BE2C (cell line): ENCODE measurements at regions not wholly inside any gene's neighbourhood (a gene's known extent, or its start where the extent isn't known, plus 50 kb on each side); places are given as distances from the start of the nearest gene placed in this dataset.

ENCODE experiments used
- DNase-seq: peaks from one replicate; pipeline ENCODE4 v3.0.0-alpha.2; 2020
- H3K27me3 ChIP-seq: fragments of 250-450 bp; sonication (Bioruptor Pico); 2 replicates; pipeline ENCODE4 v1.5.1; 2020; ENCODE audit warnings: mild to moderate bottlenecking
- H3K36me3 ChIP-seq: fragments of 250-450 bp; sonication (Bioruptor Pico); 2 replicates; pipeline ENCODE4 v1.5.1; 2020; ENCODE audit warnings: mild to moderate bottlenecking
- H3K4me1 ChIP-seq: fragments of 250-450 bp; sonication (Bioruptor Pico); 2 replicates; pipeline ENCODE4 v1.5.1; 2020
- H3K4me3 ChIP-seq: 2 replicates; pipeline ENCODE4 v1.5.1; 2011; ENCODE audit warnings: low read depth, low read length
- H3K9me3 ChIP-seq: fragments of 250-450 bp; sonication (Bioruptor Pico); 2 replicates; pipeline ENCODE4 v1.5.1; 2020
- TF ChIP-seq, protein P1 (sequence below): IDR thresholded peaks from 2 replicates; pipeline ENCODE4 v1.5.1; 2012; ENCODE audit warnings: mild to moderate bottlenecking, low read depth, low read length

DNA sequence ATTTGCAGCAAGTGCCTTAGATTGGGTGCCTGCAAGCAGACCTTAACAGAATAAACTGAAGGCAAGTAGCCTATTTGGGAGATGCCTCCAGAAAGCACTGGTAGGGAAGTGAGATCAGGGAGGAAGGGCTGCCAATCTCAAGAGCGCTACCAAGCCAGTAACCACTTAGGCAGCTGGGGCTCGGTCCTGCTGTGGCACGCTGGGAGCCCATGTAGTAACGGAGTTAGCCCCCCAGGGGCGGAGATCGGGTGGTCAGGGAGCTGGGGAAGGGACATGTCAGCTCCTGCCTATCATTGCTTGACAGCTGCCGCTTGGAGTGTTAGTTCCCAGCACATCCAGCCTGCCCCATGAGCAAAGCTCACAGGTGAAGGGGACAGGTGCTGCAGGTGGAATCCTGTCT lies 127.0 kb downstream of the CEBPB start:
- TF ChIP-seq, protein P1, sequence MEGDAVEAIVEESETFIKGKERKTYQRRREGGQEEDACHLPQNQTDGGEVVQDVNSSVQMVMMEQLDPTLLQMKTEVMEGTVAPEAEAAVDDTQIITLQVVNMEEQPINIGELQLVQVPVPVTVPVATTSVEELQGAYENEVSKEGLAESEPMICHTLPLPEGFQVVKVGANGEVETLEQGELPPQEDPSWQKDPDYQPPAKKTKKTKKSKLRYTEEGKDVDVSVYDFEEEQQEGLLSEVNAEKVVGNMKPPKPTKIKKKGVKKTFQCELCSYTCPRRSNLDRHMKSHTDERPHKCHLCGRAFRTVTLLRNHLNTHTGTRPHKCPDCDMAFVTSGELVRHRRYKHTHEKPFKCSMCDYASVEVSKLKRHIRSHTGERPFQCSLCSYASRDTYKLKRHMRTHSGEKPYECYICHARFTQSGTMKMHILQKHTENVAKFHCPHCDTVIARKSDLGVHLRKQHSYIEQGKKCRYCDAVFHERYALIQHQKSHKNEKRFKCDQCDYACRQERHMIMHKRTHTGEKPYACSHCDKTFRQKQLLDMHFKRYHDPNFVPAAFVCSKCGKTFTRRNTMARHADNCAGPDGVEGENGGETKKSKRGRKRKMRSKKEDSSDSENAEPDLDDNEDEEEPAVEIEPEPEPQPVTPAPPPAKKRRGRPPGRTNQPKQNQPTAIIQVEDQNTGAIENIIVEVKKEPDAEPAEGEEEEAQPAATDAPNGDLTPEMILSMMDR: no peak
- no peaks in the 10 kb centered on the region for H3K36me3 ChIP-seq

DNA sequence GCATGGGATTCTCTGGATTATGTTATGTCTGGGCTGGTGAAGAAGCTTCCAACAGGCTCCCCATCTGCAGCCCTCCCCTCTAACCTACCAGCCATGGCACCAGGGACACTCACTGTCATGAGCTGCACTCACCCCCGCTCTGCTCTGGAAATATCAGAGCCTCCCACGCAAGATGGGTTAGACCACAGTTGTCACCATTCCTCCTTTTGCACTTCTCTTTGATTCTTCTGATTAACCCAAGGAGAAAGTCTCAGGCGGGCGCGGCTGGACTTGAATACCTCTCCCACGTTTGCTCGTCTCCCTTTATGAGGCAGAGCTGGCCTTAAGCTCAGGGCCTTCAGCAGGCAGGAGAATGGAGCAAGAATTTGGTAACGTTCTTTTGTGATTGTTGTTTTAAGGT lies 128.1 kb downstream of the CEBPB start:
- H3K36me3 ChIP-seq: no peaks in the 10 kb centered on the region
- peaks cover 13% of the 10 kb centered on the region for H3K4me1 ChIP-seq
- TF ChIP-seq, protein P1: no peak
- no peaks in the 10 kb centered on the region for H3K9me3 ChIP-seq
- H3K27me3 ChIP-seq: no peaks in the 10 kb centered on the region
- no peak overlapping the region for H3K4me3 ChIP-seq
- DNase-seq: no peak

More for the DNA sequence above, 127.0 kb downstream of the CEBPB start:
- no peaks in the 10 kb centered on the region for H3K27me3 ChIP-seq
- peaks cover 13% of the 10 kb centered on the region for H3K4me1 ChIP-seq
- no peak for DNase-seq
- no peaks in the 10 kb centered on the region for H3K9me3 ChIP-seq
- no peak overlapping the region for H3K4me3 ChIP-seq

DNA sequence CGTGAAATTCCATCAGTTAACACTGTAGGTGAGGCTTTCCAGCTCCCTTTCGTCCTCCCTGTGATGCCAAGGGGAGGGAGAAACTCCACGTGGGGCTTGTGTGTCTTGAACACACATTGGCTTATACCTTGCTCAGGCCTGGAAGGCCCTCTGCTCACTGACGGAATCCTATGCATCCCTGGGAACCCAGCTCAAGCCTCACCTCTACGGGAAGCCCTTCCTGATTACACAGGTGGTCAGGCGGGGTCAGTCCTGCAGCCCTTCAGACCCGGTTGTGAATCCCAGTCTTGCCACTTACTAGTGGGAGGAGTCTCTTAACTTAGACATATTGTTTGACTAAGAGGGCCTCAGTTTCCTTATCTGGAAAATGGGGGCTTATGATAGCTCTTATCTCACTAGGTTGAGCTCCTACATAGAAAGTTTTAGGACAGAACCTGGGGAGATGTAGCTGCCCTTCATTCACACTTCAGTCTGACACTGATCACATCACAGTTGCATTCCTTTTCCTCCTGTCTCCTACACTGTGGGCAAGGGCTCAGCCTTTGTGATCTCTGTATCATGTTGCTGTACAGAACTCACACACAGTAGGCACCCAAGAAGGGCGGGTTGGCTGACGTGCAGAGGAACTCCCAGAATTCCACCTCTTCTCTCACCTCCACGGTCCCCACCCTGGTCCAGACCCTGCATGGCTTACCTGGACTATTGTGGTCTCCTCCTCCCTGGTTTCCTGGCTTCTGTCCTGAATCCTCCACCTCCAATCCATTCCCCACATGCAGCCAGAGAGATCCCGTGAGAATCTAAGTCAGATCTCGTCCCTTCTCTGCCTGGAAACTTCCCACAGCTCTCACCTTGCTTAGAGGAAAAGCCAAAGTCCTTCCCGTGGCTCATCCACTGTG lies 129.6 kb downstream of the CEBPB start:
- peaks cover 13% of the 10 kb centered on the region for H3K4me1 ChIP-seq
- TF ChIP-seq, protein P1: no peak
- no peaks in the 10 kb centered on the region for H3K9me3 ChIP-seq
- no peaks in the 10 kb centered on the region for H3K27me3 ChIP-seq
- DNase-seq: no peak
- H3K4me3 ChIP-seq: no peak overlapping the region
- no peaks in the 10 kb centered on the region for H3K36me3 ChIP-seq

DNA sequence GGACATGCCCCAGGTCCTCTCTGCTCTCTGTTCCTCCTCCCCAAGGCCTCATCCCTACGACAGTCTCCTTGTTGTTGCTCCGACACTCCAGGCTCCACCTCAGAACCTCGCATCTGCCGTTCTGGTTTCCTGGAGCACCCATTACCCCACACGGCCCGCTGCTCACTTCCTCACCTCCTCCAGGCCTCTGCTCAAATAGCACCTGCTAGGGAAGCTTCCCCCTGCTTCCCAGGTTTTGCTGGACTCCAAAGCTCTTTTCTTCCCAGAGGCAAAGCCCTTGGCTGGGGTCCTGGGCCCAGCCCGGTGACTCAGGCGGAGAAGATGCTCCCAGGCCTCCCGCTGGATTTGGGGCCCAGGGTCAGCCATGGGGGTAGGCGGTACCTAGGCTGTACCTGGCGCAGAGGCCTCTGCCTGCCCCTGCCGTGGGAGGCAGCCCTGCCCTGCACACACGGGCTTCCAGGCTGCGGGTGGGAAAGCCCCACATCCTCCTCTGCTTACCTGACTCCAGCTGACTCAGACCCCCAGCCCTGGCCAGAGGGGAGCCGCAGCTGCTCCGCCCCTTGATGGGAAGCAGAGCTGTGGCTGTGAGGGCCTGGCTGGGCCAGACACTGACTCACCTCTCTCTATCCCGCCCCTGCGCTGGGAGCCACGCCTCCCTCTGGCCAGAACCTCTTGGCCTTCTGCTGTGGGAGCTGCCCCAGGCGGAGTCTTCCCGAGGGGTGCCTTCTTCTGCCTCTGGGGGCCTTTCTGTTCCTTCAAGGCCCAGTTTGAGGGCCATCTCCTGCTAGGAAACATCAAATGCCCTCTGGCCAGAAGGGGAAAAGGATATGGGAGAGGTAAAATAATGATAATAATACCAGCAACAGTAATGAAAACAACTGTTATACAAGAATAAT lies 130.5 kb downstream of the CEBPB start:
- no peak overlapping the region for H3K4me3 ChIP-seq

DNA sequence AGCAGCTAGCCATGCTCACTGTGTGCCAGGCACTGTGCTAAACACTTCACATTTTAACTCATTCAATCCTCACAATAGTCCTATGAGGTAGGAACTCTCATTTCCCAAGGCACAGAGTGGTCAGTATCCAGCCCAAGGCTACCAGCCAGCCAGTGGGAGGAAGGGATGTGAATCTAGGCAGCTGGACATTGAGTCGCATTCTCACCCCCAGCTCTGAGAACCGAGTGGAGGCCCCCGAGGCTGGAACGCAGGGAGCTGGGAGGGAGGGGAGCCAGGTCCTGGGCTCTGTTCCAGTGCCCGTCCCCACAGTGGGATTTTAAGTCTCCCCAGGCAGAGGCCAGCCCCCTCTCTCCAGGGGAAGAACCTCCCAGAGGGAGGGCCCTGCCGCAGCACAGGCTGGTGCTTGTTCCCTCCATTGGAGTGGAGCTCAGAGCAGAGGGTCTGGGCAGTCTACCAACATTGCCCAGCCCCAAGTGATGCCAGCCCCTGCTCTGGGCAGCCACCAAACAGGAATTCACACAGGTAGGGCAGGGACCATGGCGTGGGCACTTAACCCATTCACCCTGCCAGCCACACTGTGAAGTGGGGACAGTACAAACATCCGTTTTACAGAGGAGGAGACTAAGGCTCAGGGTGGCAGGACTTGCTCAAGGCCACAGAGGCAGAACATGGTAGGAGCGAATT lies 131.3 kb downstream of the CEBPB start:
- H3K9me3 ChIP-seq: no peaks in the 10 kb centered on the region
- no peaks in the 10 kb centered on the region for H3K27me3 ChIP-seq
- no peak for DNase-seq
- peaks cover 13% of the 10 kb centered on the region for H3K4me1 ChIP-seq
- H3K36me3 ChIP-seq: no peaks in the 10 kb centered on the region
- TF ChIP-seq, protein P1: no peak
- H3K4me3 ChIP-seq: no peak overlapping the region

More for the DNA sequence above, 130.5 kb downstream of the CEBPB start:
- TF ChIP-seq, protein P1: no peak
- Histone ChIP-seq H3K36me3 (no peaks in the 10 kb centered on the region), H3K4me1 (peaks cover 13% of the 10 kb centered on the region), H3K9me3 (no peaks in the 10 kb centered on the region), H3K27me3 (no peaks in the 10 kb centered on the region)
- peak; percentile 93 for DNase-seq
